ENCODE measurements at regions not wholly inside any gene's neighbourhood (a gene's known extent, or its start where the extent isn't known, plus 50 kb on each side); places are given as distances from the start of the nearest gene placed in this dataset.

DNA sequence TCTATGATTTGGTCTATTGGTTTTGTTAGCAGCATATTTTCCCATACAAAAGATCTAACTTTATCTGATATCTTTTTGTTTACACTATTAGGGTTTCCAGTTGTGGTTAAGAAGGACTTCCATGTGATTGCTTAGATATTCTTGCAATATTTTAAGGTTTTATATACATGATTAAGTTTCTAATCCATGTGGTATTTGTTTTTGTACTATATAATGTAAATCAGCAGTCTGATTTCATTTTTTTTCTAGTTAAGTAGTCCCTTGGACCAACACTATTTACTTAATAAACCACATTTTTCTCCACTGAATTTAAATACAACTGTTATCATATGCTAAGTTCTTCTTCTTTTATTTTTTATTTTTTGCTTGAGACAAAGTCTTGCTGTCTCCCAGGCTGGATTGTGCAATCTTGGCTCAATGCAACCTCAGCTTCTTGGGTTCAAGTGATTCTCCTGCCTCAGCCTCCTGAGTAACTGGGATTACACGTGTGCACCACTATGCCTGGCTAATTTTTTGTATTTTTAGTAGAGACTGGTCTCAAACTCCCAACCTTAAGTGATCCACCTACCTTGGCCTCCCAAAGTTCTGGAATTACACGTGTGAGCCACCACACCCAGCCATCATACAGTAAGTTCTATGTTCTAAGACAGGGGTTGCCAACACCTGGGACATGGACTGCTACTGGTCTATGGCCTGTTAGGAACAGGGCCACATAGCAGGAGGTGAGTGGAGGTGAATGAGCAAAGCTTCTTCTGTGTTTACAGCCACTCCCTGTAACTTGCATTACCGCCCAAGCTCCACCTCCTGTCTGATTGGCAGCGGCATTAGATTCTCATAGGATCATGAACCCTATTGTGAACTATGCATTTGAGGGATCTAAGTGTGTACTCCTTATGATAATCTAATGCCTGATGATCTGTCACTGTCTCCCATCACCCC is 58.5 kb upstream of the RAB27B start:
- no peak for DNase-seq (ENCODE audit: low read depth in 2 of 2)

DNA sequence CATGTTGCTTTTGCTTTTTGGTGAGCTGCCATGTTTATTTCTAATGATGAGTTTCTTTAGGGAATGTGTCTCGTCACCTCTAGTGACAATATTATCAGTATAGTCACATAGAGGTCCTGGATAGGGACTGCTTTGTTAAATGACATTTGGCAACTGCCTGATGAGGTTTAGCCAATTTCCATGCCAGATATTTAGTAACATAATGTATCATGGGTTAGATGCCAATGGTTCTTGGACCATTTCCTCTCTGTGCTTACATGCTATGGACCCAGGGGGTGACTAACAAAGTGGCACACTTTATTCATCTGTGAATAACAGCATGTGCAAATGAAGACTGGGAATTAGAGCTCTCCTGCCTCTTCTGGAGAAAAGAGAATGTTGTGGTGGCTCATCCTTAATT is 56.2 kb upstream of the RAB27B start:
- DNase-seq (ENCODE audit: low read depth in 2 of 2): no peak

DNA sequence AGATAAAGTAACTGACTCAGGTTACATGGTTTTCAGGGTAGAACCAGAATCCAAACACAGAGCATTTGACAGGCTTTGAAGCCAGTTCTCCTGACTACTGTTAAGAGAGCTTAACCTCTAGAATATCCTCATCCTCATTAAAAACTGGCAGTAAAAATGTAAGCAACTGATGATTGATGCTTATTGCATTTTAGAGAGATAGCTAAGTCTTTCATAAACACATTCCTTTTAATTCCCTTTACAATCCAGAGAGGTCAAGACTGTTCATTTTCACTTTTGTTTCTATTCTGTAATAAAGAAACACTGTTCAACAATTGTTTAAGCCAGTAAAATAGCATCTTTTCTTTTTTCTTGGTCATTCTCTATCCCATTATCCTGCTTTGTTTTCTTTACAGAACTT is 53.9 kb upstream of the RAB27B start:
- DNase-seq (ENCODE audit: low read depth in 2 of 2): no peak

DNA sequence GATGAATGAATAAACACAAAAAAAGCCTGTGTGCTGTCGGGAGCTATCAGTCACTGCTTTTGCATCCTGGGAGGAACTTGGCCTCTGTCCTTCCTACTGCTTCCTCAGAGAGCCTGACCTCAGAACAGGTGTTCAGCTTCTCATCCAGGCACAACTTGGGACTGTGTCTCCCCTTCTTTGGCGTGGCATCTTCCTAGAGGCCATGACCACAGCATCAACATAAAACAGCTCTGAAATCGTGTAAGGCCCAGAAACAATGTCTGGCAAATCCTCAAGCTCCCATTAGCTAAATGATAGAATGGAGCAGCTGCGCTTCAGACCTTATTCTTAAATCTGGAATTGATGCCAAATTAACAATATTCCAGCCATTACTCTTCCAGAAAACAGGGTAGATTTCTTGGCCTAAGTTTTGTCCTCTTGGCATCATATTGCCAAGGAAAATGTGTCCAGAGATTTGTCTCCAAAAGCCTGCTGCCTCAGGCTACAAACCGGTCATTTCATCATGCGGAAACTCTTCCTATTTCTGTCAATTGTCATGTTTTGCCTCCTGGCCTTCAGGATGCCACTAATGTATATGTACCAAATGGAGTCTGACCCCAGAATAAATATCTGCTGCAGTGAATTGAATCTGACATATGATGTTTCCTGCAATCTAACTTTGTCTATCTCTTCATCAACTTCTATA is 53.2 kb upstream of the RAB27B start:
- DNase-seq (ENCODE audit: low read depth in 2 of 2): no peak

DNA sequence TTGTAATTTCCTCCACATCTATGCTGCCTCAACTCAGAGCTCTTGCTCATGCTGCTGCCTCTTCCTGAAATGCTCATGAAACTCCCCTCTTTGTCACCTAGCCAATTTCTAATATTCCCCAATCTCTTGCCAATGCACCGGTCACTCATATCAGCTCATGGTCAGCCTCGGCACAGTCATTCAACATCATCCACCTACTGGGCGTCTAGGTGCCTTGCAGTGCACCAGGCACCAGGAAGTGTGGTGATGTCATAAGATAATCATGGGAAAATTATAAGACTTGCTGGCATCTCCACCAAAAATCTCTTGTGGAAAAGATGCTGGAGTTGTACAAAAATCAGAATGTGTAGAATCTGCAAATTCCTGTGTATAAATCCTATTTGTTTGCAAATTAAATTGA is 52.6 kb upstream of the RAB27B start:
- DNase-seq (ENCODE audit: low read depth in 2 of 2): no peak

DNA sequence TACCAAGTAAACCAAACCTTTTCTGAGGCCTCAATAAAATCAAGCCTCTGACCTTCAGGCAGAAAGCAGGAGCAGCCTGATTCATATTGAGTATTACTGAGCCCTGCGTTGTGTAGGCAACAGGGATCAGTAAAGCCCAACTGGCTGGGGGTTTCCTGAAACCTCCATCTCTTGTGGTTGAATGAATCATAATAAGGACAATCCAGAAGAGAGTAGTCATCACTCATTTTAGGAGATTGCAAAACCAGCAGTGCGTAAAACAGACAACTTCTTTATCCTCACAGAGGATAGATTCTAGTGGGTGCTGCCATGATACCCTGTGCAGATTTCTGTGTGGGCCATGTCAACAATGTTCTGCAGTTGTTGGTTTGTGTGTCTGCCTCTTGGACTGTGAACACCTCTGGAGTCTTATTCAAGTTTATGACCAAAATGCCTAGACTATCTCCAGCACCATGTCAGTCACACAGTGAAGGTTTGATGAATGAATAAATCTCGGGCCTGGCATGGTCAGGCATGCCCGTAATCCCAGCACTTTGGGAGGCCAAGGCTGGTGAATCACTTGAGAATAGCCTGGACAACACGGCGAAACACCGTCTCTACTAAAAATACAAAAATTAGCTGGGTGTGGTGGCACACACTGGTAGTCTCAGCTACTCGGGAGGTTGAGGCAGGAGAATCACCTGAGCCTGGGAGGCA is 51.8 kb upstream of the RAB27B start:
- no peak for DNase-seq (ENCODE audit: low read depth in 2 of 2)

DNA sequence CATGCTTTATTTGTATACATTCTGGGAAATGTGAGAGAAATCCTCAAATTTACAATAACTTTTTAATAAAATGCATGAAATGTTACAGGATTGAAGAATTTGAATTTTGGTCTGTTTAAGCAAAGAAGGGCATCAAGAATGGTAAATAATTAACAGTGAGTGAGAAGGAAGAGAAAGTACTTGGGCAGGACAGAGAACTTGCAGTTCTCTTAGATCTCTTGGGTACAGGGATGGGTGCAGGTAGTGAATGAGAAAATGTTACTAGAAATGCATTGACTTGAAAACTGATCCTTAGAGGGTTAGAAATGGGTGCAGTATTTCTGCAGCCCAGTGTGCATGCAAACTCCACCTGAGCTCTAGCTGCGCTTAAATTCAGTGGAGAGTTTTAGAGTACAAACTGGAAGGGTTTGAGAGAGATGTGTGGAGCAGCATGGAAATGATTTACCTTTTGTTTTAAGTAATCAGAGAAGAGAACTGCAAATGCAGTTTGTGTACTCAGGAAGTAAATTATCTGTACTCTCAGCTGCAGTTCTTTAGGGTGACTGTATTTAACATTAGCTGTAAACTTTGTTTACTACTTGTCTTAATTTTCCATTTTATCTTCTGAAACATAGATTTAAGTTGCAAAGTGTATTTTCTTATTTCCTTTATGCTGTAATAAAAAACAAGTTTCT is 51.0 kb upstream of the RAB27B start:
- no peak for DNase-seq (ENCODE audit: low read depth in 2 of 2)

DNA sequence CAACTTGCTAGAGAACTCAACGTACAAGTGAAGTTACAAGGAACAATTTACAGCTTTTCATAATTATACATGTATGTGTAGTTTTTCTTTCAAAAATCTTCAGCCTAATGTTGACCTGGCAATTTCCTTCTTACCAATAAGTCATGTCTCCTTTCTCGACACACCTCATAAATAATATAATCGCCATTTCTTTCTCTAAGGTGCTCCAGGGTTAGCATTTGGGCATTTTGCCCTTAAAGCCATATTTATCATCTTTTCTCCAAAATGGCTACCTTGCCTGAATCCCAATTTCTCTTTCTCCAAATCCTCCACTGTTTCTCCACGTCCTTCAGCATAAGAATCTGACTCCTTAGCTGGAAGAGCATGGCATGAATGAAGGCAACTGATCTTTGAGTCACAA is 50.3 kb upstream of the RAB27B start:
- no peak for DNase-seq (ENCODE audit: low read depth in 2 of 2)
